ENCODE measurements at regions not wholly inside any gene's neighbourhood (a gene's known extent, or its start where the extent isn't known, plus 50 kb on each side); places are given as distances from the start of the nearest gene placed in this dataset.

- CTCF ChIA-PET, result no interaction called here
- intact Hi-C loops (cut with micrococcal nuclease), result no loop called here
- H3K36me3 Mint-ChIP-seq (ENCODE audit: low read depth), result no peaks in the 10 kb centered on the region
Measured at GRCh38 chr6:21367148-21367547, 226.4 kb upstream of the SOX4 start.

DNA sequence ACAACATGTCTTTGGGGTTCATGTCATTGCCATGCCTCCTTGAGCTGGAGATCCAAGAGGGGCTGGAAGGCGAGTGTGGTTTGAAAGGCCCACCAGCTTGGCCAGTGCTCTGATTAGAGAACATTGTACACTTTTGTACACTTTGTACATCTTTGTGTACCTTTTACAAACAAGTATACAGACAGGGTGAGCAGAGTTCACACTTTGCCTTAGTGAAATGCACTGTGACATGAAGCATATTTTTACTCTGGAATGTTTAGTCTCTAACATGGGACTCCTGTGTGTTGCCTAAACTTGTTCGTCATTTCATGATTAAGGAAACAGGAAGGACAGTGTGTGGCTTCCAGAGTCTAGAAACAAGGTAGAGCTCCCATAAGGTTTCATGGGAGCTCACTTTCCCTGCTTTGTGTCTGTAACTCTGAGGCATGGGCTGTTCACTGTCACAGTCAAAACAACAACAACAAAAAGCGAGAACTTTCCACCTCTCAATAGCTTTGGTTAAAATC, 225.8 kb upstream of the SOX4 start:
- DNase-seq, result no peak
- Mint-ChIP-seq H3K27ac (no peak overlapping the region), H3K9me3 (no peaks in the 10 kb centered on the region), H3K36me3 (ENCODE audit: low read depth) (no peaks in the 10 kb centered on the region), H3K27me3 (ENCODE audit: low read depth) (peaks cover 5% of the 10 kb centered on the region), H3K4me3 (no peak overlapping the region), H3K4me1 (ENCODE audit: low read depth) (no peaks in the 10 kb centered on the region)
- CTCF ChIA-PET, result no interaction called here
- intact Hi-C loops (cut with micrococcal nuclease), result no loop called here

More at GRCh38 chr6:21367148-21367547, 226.4 kb upstream of the SOX4 start:
- no peak for DNase-seq
- H3K4me3 Mint-ChIP-seq, result no peak overlapping the region
- no peaks in the 10 kb centered on the region for H3K9me3 Mint-ChIP-seq
- H3K27me3 Mint-ChIP-seq (ENCODE audit: low read depth), result peaks cover 5% of the 10 kb centered on the region
- H3K4me1 Mint-ChIP-seq (ENCODE audit: low read depth), result no peaks in the 10 kb centered on the region
- H3K27ac Mint-ChIP-seq, result no peak overlapping the region

DNA sequence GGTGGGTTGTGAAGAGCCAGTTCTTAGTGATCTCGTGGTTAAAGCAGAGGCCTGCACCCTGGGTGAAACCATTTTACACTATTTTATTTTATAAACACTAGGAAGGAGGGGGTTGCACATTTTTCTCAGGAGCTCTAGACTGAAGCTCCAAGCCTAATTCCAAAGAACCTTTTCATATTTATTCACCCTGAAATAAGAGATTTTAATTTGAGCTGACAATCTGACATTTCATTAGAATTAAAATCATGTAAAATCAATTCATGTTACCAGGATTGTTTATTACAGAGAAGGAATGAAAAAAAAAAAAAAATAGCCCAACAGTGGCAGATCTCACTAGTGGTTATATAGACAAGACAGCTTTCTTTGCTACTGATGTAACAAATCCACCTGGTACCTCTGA, 222.5 kb upstream of the SOX4 start:
- intact Hi-C loops (cut with micrococcal nuclease), result no loop called here
- Mint-ChIP-seq H3K9me3 (no peaks in the 10 kb centered on the region), H3K27me3 (ENCODE audit: low read depth) (peaks cover 5% of the 10 kb centered on the region), H3K27ac (no peak overlapping the region), H3K4me1 (ENCODE audit: low read depth) (no peaks in the 10 kb centered on the region), H3K4me3 (no peak overlapping the region), H3K36me3 (ENCODE audit: low read depth) (no peaks in the 10 kb centered on the region)
- CTCF ChIA-PET, result interaction anchor here (0.6 to 1.6 kb wide), 3 partner anchors 9 to 1108 kb away, joined by 3 to 4 read pairs (median 3); no protein-coding TSS in a partner anchor
- no peak for DNase-seq

- H3K4me1 Mint-ChIP-seq (ENCODE audit: low read depth), result no peaks in the 10 kb centered on the region
- no peak for DNase-seq
- H3K4me3 Mint-ChIP-seq, result no peak overlapping the region
- no peaks in the 10 kb centered on the region for H3K9me3 Mint-ChIP-seq
- CTCF ChIA-PET, result interaction anchor here (0.7 to 1.6 kb wide), 3 partner anchors 9 to 473 kb away, joined by 3 to 5 read pairs (median 4); no protein-coding TSS in a partner anchor
- peaks cover 5% of the 10 kb centered on the region for H3K27me3 Mint-ChIP-seq (ENCODE audit: low read depth)
- H3K36me3 Mint-ChIP-seq (ENCODE audit: low read depth), result no peaks in the 10 kb centered on the region
- no peak overlapping the region for H3K27ac Mint-ChIP-seq
- intact Hi-C loops (cut with micrococcal nuclease), result no loop called here
Measured at GRCh38 chr6:21371676-21372171, 221.8 kb upstream of the SOX4 start.

DNA sequence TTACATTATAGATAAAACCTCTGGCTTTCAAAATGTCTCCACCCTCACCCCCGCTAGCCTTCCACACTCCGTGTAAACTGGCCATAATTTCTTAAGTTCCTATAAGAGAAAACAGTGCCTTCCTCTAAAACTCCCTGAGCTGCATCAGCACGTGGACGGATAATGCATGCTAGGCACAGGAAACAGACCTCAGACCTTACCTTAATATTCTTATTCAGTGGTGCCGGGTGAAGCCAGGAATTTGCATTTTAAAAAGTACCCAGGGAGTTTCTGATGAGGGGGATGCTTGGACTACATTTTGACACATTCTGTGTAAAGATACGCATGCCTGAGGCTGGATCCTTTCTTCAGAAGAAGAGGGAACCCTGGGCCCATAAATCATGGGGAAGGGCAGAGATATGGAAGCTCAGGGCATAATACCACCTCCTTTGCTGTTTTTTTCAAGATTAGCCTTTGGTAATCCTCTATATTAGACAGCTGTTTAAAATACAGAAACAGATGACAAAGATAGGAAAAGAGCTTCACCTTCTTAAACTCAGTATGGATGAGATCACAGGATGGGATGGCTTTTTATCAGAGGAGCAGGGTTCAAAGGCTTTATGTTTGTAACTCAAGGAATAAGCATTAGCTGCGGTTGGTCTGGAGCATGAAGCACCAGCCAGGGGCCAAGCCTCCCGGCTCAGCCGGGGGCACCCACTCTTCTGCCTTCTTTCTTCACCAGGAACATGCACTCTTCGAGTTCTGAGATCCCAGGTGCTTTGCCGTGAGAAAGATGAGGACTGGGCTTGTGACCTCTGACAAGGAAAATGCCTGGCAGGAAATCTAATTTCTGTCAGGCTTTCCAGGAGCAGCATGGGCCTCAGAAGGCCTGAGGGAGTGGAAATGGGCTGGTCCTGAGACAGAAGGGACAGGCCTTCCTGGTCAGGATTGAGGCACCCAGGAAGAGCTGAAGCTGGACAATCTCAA, 218.1 kb upstream of the SOX4 start:
- intact Hi-C loops (cut with micrococcal nuclease), result no loop called here
- Mint-ChIP-seq H3K4me1 (ENCODE audit: low read depth) (no peaks in the 10 kb centered on the region), H3K9me3 (no peaks in the 10 kb centered on the region), H3K27me3 (ENCODE audit: low read depth) (no peaks in the 10 kb centered on the region), H3K36me3 (ENCODE audit: low read depth) (no peaks in the 10 kb centered on the region), H3K27ac (no peak overlapping the region), H3K4me3 (no peak overlapping the region)
- no peak for DNase-seq
- CTCF ChIA-PET, result interaction anchor here (0.6 kb wide), 1 partner anchor 263 kb away, joined by 6 read pairs; no protein-coding TSS in a partner anchor

DNA sequence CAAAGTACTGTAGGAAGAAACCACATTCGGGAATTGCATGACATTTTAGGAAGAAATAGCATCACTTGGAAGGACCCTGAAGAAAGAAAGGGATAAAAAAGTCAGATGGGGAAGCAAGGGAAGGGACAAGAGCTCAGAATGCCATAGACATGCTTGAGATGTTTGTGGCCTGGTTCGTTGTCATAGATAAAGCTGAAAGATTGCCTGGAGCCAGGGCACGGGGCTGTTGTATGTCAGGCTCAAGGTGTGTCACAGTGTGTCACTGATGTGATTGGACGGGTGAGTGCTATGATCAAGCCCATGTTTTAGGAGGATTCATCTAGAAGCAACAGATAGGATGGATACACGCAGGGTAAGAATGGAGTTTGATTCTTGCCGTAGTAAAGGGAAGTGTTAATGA, 216.2 kb upstream of the SOX4 start:
- CTCF ChIA-PET, result no interaction called here
- Mint-ChIP-seq H3K4me1 (ENCODE audit: low read depth) (no peaks in the 10 kb centered on the region), H3K27ac (no peak overlapping the region), H3K4me3 (no peak overlapping the region), H3K9me3 (no peaks in the 10 kb centered on the region), H3K36me3 (ENCODE audit: low read depth) (no peaks in the 10 kb centered on the region), H3K27me3 (ENCODE audit: low read depth) (no peaks in the 10 kb centered on the region)
- no peak for DNase-seq
- intact Hi-C loops (cut with micrococcal nuclease), result no loop called here

DNA sequence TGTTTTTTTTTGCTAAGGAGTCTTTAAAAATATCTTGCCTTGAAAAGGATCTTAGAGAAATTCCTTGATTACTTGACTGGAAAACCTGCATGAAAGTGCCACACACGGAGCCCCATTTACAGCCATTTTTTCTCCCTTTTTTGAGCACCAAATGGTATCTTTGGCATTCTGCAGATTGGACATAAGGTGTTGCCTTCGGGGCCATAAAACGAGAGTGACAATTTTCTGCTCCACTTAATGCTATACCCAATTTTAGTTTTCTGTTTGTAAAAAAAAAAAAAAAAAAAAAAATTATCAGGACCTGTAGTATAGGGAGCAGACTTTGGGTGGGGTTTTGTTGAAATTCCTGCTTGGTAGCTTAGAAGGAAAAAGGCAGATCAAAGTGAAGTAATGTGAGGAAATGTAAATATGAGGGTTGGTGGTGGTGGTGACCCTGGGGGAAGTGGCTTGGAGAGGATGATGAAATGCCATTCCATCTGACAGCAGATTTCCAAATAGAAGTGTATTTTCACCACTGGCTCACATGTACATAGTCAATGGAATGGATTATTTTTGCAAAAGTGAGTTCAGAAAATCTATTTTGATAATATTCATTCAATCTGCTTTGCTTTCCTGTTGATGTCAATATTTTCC, 212.1 kb upstream of the SOX4 start:
- intact Hi-C loops (cut with micrococcal nuclease), result no loop called here
- no peaks in the 10 kb centered on the region for H3K27me3 Mint-ChIP-seq (ENCODE audit: low read depth)
- no peak overlapping the region for H3K4me3 Mint-ChIP-seq
- CTCF ChIA-PET, result no interaction called here
- no peaks in the 10 kb centered on the region for H3K9me3 Mint-ChIP-seq
- DNase-seq, result no peak
- no peak overlapping the region for H3K27ac Mint-ChIP-seq
- H3K4me1 Mint-ChIP-seq (ENCODE audit: low read depth), result no peaks in the 10 kb centered on the region
- H3K36me3 Mint-ChIP-seq (ENCODE audit: low read depth), result no peaks in the 10 kb centered on the region

GRCh38 chr6:21382821-21383449, 210.6 kb upstream of the SOX4 start:
- no peak for DNase-seq
- Mint-ChIP-seq H3K9me3 (no peaks in the 10 kb centered on the region), H3K4me1 (ENCODE audit: low read depth) (no peaks in the 10 kb centered on the region), H3K27me3 (ENCODE audit: low read depth) (no peaks in the 10 kb centered on the region), H3K27ac (no peak overlapping the region), H3K4me3 (no peak overlapping the region), H3K36me3 (ENCODE audit: low read depth) (no peaks in the 10 kb centered on the region)
- intact Hi-C loops (cut with micrococcal nuclease), result no loop called here
- CTCF ChIA-PET, result interaction anchor here (0.7 kb wide), 1 partner anchor 781 kb away, joined by 3 read pairs; no protein-coding TSS in a partner anchor

GRCh38 chr6:21383450-21384085, 210.0 kb upstream of the SOX4 start:
- Mint-ChIP-seq H3K36me3 (ENCODE audit: low read depth) (no peaks in the 10 kb centered on the region), H3K9me3 (no peaks in the 10 kb centered on the region), H3K4me1 (ENCODE audit: low read depth) (no peaks in the 10 kb centered on the region), H3K4me3 (no peak overlapping the region), H3K27ac (no peak overlapping the region), H3K27me3 (ENCODE audit: low read depth) (no peaks in the 10 kb centered on the region)
- intact Hi-C loops (cut with micrococcal nuclease), result no loop called here
- CTCF ChIA-PET, result no interaction called here
- DNase-seq, result no peak

- Mint-ChIP-seq H3K27me3 (ENCODE audit: low read depth) (no peaks in the 10 kb centered on the region), H3K4me1 (ENCODE audit: low read depth) (no peaks in the 10 kb centered on the region), H3K9me3 (no peaks in the 10 kb centered on the region), H3K4me3 (no peak overlapping the region), H3K27ac (no peak overlapping the region), H3K36me3 (ENCODE audit: low read depth) (no peaks in the 10 kb centered on the region)
- CTCF ChIA-PET, result interaction anchor here (0.5 kb wide), 1 partner anchor 58 kb away, joined by 4 read pairs; no protein-coding TSS in a partner anchor
- intact Hi-C loops (cut with micrococcal nuclease), result no loop called here
- no peak for DNase-seq
Measured at GRCh38 chr6:21384216-21384615, 209.3 kb upstream of the SOX4 start.

- no peak for DNase-seq
- H3K36me3 Mint-ChIP-seq (ENCODE audit: low read depth), result no peaks in the 10 kb centered on the region
- H3K4me3 Mint-ChIP-seq, result no peak overlapping the region
- H3K27me3 Mint-ChIP-seq (ENCODE audit: low read depth), result no peaks in the 10 kb centered on the region
- no peaks in the 10 kb centered on the region for H3K4me1 Mint-ChIP-seq (ENCODE audit: low read depth)
- CTCF ChIA-PET, result interaction anchor here (0.6 kb wide), 1 partner anchor 61 kb away, joined by 6 read pairs; no protein-coding TSS in a partner anchor
- intact Hi-C loops (cut with micrococcal nuclease), result no loop called here
- H3K27ac Mint-ChIP-seq, result no peak overlapping the region
- no peaks in the 10 kb centered on the region for H3K9me3 Mint-ChIP-seq
Measured at GRCh38 chr6:21386744-21387143, 206.8 kb upstream of the SOX4 start.

Data from activated naive CD4-positive, alpha-beta T cell treated with anti-CD3 and anti-CD28 coated beads for 36 hours (primary cell).